A673 (cell line): ENCODE measurements at regions not wholly inside any gene's neighbourhood (a gene's known extent, or its start where the extent isn't known, plus 50 kb on each side); places are given as distances from the start of the nearest gene placed in this dataset.

Source experiments
- BruUV-seq: library from RNA; stranded (reverse); fragments of 400-500 nt; replicated peaks from 2 replicates; lab custom pipeline; 2021; lab: Mats Ljungman, UMichigan
- CTCF ChIA-PET: fragments of 300-600 bp; sonication (Branson Sonifier 250); formaldehyde crosslinking; loops from one replicate; lab custom pipeline; 2022; ENCODE audit warnings: antibody characterized with exemption; lab: Charles Lee
- POLR2A ChIA-PET: fragments of 300-600 bp; sonication (Branson Sonifier 250); formaldehyde crosslinking; loops from one replicate; lab custom pipeline; 2022; ENCODE audit warnings: antibody characterized with exemption; ENCODE audit not compliant: low non-redundant PET; lab: Charles Lee
- DNase-seq: peaks from one replicate; pipeline ENCODE4 v3.0.0-alpha.2; 2015; ENCODE audit warnings: low spot score
- H3K27ac ChIP-seq: fragments of 200-600 bp; sonication (generic); 2 replicates; pipeline ENCODE4 v1.5.1; 2016; ENCODE audit warnings: mixed run types, low read depth, mild to moderate bottlenecking, mixed read lengths, antibody characterized with exemption, low read length; ENCODE audit not compliant: poor library complexity, severe bottlenecking
- H3K27me3 ChIP-seq: fragments of 200-600 bp; sonication (generic); replicated peaks from 2 replicates; pipeline ENCODE4 v1.6.1; 2017; ENCODE audit warnings: mixed run types, low read depth, mild to moderate bottlenecking, mixed read lengths, antibody characterized with exemption, low read length; ENCODE audit not compliant: insufficient read depth, poor library complexity
- H3K36me3 ChIP-seq: fragments of 200-600 bp; sonication (generic); 2 replicates; pipeline ENCODE4 v1.6.1; 2016; ENCODE audit warnings: mixed run types, mild to moderate bottlenecking, mixed read lengths, antibody characterized with exemption, low read length; ENCODE audit not compliant: insufficient read depth, poor library complexity, severe bottlenecking
- H3K4me1 ChIP-seq: fragments of 200-600 bp; sonication (generic); 2 replicates; pipeline ENCODE4 v1.6.1; 2017; ENCODE audit warnings: mixed run types, mild to moderate bottlenecking, mixed read lengths, antibody characterized with exemption, low read length; ENCODE audit not compliant: insufficient read depth, poor library complexity, severe bottlenecking
- H3K4me3 ChIP-seq: fragments of 200-600 bp; sonication (generic); 2 replicates; pipeline ENCODE4 v1.5.1; 2016; ENCODE audit warnings: low read depth, mixed run types, mild to moderate bottlenecking, mixed read lengths, low read length; ENCODE audit not compliant: poor library complexity, severe bottlenecking
- H3K9me3 ChIP-seq: fragments of 200-600 bp; sonication (generic); 2 replicates; pipeline ENCODE4 v1.6.1; 2016; ENCODE audit warnings: mixed run types, low read depth, mild to moderate bottlenecking, mixed read lengths, antibody characterized with exemption, low read length; ENCODE audit not compliant: poor library complexity, severe bottlenecking
- EZH2 ChIP-seq: fragments of 200-600 bp; sonication (generic); IDR thresholded peaks from 2 replicates; pipeline ENCODE4 v1.6.1; 2017; ENCODE audit warnings: borderline replicate concordance, low read depth, mild to moderate bottlenecking, mixed read lengths, antibody characterized with exemption, low read length; ENCODE audit not compliant: poor library complexity, severe bottlenecking
- intact Hi-C: fragments of 100-400 bp; cut with micrococcal nuclease; formaldehyde crosslinking; loops from one replicate; pipeline ENCODE4 v1.10.0; 2022; ENCODE audit not compliant: unreplicated experiment
- TF ChIP-seq, protein P1 (sequence below): fragments of 300-800, 200-600 bp; sonication (generic); conservative IDR thresholded peaks from 2 replicates; pipeline ENCODE4 v1.5.1; 2017; ENCODE audit warnings: low read depth, mild to moderate bottlenecking, antibody characterized with exemption, low read length, moderate library complexity, mixed read lengths

GRCh38 chr3:81301230-81301629, 460.2 kb downstream of the GBE1 start:
- TF ChIP-seq, protein P1, sequence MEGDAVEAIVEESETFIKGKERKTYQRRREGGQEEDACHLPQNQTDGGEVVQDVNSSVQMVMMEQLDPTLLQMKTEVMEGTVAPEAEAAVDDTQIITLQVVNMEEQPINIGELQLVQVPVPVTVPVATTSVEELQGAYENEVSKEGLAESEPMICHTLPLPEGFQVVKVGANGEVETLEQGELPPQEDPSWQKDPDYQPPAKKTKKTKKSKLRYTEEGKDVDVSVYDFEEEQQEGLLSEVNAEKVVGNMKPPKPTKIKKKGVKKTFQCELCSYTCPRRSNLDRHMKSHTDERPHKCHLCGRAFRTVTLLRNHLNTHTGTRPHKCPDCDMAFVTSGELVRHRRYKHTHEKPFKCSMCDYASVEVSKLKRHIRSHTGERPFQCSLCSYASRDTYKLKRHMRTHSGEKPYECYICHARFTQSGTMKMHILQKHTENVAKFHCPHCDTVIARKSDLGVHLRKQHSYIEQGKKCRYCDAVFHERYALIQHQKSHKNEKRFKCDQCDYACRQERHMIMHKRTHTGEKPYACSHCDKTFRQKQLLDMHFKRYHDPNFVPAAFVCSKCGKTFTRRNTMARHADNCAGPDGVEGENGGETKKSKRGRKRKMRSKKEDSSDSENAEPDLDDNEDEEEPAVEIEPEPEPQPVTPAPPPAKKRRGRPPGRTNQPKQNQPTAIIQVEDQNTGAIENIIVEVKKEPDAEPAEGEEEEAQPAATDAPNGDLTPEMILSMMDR, result no peak
- no peak for TF ChIP-seq EZH2
- Histone ChIP-seq H3K4me3 (no peak overlapping the region), H3K27me3 (no peaks in the 10 kb centered on the region), H3K27ac (no peak overlapping the region), H3K4me1 (no peaks in the 10 kb centered on the region), H3K9me3 (no peaks in the 10 kb centered on the region), H3K36me3 (no peaks in the 10 kb centered on the region)
- POLR2A ChIA-PET, result no interaction called here
- no TSS peak for BruUV-seq
- CTCF ChIA-PET, result interaction anchor here (0.6 to 0.8 kb wide), 3 partner anchors 14 to 672 kb away, joined by 3 to 8 read pairs (median 3); no protein-coding TSS in a partner anchor
- intact Hi-C loops, result loop anchor here (10.0 kb wide), 1 partner anchor 194 kb away; no protein-coding TSS in a partner anchor
- DNase-seq, result no peak

- intact Hi-C loops, result loop anchor here (10.0 kb wide), 1 partner anchor 194 kb away; no protein-coding TSS in a partner anchor
- ChIA-PET POLR2A (no interaction called here), CTCF (no interaction called here)
- Histone ChIP-seq H3K27me3 (no peaks in the 10 kb centered on the region), H3K27ac (no peak overlapping the region), H3K4me1 (no peaks in the 10 kb centered on the region), H3K4me3 (no peak overlapping the region), H3K36me3 (no peaks in the 10 kb centered on the region), H3K9me3 (no peaks in the 10 kb centered on the region)
- TF ChIP-seq EZH2, result no peak
- TF ChIP-seq, protein P1, result no peak
- no TSS peak for BruUV-seq
- DNase-seq, result no peak
Observed at GRCh38 chr3:81300324-81300927, 461.0 kb downstream of the GBE1 start.

DNA sequence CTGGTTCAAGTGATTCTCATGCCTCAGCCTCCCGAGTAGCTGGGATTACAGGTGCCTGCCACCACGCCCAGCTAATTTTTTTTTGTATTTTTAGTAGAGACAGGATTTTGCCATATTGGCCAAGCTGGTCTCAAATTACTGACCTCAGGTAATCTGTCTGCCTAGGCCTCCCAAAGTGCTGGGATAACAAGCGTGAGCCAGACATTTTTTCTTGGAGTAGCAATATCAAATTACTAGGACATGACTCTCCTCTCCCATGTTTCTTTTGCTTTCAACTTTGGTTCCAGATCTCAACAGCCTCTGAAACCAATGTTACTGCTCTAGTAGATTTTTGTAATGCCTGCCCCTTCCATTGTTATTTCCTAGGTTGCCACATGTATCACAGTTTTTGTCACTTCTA, 462.0 kb downstream of the GBE1 start:
- Histone ChIP-seq H3K4me3 (no peak overlapping the region), H3K9me3 (no peaks in the 10 kb centered on the region), H3K27ac (no peak overlapping the region), H3K27me3 (no peaks in the 10 kb centered on the region), H3K36me3 (no peaks in the 10 kb centered on the region), H3K4me1 (no peaks in the 10 kb centered on the region)
- POLR2A ChIA-PET, result no interaction called here
- intact Hi-C loops, result no loop called here
- TF ChIP-seq, protein P1, result no peak
- no peak for TF ChIP-seq EZH2
- CTCF ChIA-PET, result no interaction called here
- no TSS peak for BruUV-seq
- no peak for DNase-seq
